DMS 273 (cell line): ENCODE measurements at regions not wholly inside any gene's neighbourhood (a gene's known extent, or its start where the extent isn't known, plus 50 kb on each side); places are given as distances from the start of the nearest gene placed in this dataset.

Experiments used
- DNase-seq: peaks from one replicate; lab custom pipeline; 2025; ENCODE audit not compliant: unreplicated experiment; lab: John Stamatoyannopoulos, UW

DNA sequence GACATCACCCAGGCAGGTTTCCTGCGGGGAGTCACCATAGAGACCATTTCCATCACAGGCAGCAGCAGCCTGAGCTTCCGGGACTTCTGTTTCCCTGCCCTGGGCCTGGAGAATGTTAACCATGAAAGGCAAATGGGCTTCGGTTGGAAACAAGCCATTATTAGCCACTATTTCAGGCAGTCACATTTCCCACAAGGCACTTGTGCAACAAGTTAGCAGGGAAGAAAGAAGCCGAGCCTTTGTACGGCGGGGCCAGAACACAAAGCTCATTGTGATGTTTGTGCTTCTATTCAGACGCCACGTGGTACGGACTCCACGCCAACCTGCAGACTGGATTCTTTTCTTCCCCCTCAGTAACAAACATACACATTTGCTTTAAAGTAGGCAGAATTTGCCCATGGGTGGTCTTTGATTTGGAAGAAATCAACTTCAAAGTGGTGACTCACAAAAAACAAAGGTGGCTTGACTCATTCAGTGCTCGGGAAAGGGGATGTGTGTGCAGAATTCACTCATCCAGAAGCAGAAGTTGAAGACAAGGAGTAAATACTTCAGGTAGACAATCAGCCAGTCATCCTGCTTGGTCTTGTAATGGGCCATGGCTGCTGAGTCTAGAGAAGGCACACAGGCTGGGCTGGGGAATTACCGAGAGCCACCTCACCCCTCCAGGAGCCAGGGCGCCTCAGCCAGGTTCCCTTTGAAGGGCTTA lies 154.2 kb upstream of the PRMT8 start:
- no peak for DNase-seq

DNA sequence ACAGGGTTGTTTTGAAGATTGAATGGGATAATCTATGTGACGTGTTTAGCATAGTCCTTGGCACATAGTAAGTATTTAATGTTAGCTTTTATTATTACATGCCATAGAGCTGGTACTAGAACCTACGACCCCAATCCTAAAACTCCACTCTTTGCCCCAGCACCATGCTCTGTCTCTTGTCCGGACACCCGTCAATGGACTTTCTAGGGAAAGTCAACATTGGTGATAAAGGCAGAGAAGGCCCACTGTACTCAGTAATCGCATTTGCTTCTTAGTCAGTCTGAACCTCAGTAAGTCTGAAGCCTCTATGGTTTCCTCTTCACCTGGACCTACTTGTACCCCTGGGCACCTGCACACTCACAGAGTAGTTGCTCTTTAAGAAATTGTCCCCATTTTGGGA lies 153.1 kb upstream of the PRMT8 start:
- DNase-seq = no peak

DNA sequence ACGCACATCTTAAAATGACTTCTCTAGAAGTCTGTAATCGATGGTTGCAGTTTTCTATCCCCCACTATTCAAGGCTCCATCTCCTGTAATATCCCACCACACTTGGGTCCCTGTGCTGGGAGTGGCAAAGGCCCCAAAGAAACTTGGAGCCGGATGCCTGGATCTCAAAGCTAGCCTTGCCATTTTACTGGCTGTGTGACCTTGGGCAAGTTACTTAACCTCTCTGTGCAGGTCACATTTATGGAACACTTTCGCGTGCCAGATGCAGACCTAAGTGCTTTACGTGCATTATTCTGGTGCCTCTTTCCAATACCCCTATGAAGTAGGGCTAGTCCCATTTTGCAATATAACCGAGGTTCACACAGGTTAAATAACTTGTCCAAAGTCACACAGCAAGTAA lies 151.8 kb upstream of the PRMT8 start:
- DNase-seq = no peak

DNA sequence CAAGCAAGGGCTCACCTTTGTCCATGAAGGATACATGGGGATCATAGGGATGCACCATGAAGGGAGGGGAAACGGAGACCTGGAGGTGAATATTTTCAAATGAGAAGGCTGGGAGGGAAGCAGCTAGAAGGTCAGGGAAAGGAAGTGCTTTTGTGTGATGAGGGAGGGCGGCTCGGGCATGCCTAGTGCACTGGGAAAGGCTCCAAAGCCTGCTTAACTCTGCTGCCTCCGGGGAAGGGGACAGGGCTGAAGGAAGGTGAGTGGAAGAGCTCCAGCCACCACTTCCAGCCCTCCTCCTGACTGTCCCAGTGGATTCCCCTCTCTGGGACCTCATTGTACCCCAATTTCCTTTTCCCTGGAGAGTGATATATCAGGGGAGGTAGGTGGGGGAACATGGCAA lies 149.4 kb upstream of the PRMT8 start:
- DNase-seq = peak; percentile 1

DNA sequence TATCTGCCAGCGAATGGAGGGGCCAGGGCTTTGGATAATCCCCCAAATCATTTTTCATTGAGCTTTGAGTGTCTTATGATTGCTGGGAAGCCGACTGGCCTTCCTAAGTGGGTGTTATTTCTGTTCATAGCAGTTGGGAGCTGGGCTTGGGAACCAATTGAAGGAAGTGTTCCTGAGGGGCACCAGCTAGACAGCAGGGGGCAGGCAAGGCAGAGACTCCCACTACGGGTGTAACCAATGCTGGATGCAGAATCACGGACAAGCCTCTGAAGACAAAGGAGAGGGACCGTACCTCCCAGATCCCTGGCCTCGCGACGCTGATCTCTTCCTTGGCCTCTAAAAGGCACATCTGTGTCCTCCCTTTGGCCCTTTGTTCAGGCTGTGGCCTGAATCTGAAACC lies 149.0 kb upstream of the PRMT8 start:
- peak; percentile 52 for DNase-seq

DNA sequence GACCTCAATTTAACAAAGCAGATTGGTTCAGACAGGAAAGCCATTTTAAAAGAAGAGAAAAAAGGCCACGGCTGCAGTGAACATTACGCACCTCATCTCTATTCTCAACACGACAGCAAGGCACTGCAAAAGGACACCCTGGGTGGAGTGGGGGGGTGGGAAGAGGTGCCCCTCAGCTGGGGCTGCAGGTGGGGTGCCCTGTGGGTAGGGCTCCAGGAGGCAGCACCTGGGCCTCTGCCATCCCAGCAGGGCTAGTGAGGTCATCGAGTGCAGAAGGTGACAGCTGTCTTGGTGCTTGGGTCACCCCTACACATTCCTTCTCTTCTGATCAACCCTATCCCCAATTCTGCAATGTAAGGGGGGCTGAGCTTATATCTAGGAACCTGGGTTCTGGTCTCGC lies 142.9 kb upstream of the PRMT8 start:
- no peak for DNase-seq

DNA sequence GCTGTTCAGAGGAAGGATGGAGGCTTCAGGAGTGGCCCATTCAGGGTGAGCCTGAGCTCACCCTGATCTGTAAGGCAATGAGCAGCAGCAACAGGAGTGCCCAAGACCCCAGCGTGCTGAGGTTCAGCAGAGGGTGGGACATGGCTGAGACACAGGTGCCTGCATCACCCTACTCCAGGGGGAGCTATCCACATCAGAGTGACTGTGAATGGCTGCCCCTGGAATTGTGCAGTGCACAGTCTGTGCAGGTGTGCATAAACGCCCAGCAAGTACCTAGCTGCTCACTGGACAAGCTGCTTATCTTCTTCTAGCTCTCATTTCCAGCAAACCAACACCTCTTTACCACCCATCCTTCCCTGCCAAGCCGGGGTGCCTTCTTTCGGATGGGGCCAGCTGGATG lies 140.6 kb upstream of the PRMT8 start:
- no peak for DNase-seq

DNA sequence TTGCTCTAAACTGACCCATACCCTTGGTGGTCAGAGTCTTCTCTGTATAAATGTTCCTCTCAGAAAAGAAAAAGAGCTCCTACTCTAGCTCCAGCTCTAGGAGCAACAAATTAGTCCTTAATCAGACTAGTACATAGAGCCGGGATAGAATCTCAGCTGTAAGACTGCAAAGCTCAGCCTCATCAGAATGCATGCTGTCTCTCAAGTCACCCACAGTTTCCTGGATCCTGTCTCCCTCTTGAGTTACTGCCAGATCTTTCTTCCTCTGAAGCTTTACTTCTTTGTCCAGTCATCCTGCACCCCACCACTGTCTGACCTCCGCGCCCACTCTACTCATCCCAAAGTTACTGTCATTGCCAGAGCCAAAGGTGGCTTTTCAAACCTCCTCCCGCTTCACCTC lies 139.3 kb upstream of the PRMT8 start:
- DNase-seq = no peak

DNA sequence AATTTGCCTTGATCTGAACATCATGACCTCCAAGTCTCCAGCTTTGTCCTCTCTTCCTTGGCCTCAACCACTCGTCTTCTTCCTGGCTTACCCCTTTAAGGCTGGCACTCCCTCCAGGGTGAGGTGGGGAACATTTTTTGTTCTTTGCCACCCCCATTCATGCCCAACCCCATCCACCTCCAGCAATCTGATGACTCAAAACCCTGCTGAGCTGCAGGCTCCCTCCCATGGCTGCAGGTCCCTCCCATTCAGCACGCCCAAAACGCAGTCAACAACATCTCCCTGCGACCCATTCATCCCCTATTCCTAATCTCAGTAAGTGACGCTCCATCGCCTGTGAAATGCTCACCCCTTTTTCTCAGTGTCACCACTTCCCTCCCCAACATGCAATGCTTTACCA lies 138.8 kb upstream of the PRMT8 start:
- no peak for DNase-seq

DNA sequence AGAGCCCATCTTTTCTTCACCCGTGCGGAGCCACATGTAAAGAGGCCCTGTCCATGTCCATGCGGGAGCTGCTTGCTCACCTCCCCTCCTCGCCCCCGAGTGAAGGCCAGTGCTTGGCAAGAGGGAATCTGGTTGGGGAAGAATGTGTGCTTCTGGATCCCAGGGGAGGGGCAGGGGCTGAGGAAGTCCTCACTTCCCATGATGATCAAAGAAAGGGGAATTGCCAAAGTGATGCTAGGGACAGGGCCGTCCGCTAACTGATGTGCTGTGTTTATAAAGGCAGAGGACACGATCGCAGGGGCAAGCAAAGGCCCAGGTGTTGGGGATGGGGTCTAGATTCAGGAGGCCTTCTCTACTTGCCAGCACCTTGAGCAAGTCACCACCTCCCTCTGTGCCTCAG lies 137.4 kb upstream of the PRMT8 start:
- no peak for DNase-seq

DNA sequence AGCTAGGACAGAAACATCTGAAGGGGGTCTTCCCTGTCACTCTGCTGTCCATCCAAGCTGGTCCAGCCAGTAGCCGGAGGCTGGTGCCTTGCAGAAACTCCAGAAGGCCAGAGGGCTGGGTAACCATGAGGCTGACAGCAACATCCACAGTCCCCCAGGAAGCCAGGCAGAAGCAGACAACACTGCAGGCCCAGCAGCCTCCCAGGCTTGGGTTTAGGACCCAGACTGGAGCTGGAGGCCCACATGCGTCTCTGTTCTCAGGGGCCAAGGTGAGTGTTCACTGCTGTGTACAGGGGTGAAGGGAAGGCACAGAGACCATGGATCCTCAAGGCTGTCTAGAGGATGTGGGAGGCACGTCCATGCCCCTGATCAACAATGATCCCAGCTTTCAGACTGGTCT lies 136.4 kb upstream of the PRMT8 start:
- DNase-seq = no peak

DNA sequence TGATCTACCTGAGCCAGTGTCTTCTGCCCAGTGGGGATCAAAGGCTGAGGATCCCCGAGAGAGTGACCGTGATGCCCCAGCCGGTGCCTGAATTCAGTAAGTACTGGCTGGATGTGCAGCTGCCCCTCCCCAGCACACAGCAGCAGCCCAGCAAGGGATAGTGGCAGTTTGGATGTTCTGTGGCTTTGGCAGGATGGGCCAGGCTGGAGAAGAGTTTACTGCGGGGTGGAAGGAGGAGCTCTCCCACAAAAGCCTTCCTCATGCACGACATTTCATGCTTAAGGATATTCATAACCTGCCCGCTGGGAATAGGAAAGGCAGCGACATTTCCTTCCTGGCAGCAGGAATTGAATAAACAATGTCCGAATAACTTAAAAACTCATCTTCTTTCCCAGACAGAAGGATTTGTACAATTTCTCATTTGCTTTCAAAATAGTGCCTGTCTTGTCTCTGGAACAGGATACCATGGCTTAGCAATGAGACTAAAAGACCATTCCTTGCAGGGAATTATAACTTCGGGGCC lies 135.6 kb upstream of the PRMT8 start:
- DNase-seq = no peak

DNA sequence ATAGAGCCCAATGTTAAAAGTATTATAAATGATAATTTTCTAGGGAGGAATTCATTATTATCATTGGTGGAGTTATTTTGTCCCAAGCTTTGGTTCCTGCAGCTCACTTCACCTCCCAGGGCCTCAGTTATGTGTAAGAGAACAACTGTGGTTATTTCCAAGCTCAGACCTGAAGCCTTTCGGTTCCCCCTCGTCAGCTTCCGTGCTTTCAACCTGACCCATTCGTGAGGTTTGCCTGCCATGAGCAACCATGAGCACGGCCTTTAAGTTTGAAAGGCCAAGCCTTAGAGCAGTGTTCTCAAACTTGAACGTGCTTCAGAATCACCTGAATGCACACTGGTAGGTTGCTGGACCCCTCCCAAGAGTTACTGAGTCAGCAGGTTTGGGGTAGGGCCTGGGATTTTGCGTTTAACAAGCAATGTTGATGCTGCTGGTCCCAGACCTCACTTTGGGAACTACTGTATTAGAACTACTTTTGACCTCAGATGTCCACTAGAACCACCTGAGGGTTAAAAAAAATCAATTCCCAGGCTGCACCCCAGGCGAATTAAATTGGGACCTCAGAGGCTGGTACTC lies 133.0 kb upstream of the PRMT8 start:
- no peak for DNase-seq

DNA sequence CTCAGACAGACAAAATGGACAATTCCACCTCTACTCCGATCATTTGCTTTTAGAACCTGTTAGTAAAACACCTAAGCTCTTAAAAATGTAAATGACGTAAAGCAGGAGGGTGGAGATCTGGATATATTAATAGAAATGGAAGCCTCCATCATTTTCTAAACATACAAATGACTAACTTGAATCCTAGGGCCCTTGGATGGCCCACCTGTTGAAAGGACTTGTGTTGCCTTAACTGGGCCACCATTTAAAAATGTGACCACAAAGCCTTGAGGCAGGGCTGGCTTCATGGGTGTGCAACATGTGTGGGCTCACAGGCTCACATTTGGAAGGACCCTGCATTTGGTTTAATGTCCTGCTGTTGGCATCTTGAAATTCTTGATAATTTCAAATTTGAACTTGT lies 131.5 kb upstream of the PRMT8 start:
- DNase-seq = no peak

DNA sequence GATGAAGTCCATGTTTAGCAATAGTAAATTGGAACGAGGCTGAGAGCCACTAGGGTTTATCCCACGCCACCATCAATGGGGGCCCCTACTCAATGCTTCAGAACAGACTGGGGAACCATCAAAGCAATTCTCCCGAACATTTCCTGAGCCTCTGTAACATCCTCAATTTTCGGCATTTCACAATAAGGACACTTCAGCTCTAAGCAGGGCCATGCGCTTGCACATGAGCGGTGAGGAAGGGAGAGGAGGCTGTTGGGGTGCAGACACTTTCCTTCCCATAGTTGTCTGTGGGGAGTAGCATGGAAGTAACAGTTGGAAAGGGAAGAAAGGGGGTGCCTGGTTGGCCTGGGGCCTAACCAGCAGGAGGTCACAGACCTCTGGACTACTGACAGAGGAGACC lies 129.9 kb upstream of the PRMT8 start:
- no peak for DNase-seq

DNA sequence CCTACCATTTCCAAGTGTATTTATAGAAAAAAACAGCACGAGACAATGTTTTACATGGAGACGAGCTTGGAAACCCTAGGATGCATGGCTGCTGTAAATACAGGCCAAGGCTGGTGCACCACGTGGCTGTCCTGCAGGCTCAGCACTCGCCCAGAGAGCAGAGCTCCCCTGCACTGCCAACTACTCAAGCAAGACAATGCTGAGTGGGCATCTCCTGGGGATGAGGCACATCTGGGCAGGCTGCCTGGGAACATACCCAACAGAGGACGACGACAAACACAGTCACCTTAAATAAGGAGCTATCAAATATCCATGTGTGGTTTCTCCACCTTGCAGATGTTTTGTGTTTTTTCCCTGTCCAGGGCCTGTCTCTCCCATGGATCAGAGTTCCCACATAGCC lies 128.3 kb upstream of the PRMT8 start:
- DNase-seq = no peak

DNA sequence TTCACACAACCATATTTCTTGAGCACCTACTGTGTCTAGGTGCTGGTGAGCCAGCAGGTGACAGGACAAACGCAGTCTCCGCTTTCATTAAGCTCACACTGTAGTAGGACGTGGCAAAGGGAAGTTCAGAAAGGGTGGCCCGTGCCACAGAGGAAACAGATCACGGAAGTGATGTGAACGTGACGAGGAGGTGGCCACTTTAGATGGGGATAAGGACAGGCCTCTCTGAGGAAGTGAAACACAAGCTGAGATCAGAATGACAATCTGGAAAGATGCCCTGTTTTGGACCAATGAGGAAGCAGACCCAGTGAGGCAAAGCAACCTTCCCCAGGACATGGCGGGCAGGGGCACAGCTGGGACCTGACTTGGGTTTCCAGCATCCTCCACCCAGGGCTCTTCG lies 127.4 kb upstream of the PRMT8 start:
- no peak for DNase-seq

DNA sequence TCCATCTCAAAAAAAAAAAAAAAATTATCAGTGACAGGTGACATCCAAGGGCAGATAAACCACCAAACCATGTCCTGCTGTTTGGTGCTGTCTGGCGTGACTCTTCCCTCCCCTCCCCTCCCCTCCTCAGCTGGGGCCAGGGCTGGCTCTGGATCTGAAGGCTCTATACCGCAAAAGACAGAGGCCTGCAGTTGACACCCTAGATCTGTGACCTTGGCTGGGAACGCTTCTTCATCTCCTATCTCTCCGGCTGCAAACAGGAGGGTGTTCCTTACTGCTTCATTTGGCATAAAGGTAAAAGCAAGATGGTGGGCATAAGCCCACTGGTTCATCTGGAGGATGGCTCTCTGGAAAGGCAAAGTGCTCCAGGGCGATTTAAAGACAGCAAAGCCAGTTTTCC lies 126.8 kb upstream of the PRMT8 start:
- DNase-seq = no peak

DNA sequence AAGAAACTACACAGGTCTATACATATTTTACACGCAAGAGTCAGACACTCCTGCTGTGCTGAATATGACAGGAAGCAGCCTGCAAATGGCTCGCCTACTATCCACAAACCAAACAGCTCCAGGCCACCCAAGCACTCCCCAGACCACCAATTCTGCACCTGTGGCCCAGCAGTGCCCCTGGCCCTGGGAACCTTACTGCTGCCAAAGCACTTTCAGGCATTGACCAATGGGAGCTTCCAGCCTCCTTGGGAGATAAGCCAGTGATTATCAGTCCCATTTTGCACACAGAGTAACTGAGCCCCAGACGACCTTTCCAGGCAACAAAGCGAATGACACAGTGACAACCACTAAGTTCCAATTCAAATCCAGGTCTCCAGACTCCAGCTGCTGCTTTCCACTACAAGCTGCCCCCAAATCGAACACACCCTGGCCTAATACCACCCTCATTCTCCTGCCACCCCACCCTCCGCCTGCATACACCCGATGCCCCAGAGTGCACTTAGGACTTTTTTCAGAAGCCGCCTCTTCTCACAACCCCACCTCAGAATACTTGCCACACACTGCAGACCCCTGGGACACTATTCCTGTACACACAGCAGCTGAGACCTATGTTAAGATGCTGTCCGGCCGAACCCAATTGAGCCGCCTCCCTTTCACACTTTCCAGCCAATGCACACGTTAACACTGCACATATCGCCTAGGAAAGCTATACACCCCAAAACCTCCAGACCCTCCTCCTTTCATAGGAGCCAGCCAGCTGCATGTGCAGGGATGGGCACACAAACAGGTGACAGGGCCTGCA lies 126.1 kb upstream of the PRMT8 start:
- no peak for DNase-seq

DNA sequence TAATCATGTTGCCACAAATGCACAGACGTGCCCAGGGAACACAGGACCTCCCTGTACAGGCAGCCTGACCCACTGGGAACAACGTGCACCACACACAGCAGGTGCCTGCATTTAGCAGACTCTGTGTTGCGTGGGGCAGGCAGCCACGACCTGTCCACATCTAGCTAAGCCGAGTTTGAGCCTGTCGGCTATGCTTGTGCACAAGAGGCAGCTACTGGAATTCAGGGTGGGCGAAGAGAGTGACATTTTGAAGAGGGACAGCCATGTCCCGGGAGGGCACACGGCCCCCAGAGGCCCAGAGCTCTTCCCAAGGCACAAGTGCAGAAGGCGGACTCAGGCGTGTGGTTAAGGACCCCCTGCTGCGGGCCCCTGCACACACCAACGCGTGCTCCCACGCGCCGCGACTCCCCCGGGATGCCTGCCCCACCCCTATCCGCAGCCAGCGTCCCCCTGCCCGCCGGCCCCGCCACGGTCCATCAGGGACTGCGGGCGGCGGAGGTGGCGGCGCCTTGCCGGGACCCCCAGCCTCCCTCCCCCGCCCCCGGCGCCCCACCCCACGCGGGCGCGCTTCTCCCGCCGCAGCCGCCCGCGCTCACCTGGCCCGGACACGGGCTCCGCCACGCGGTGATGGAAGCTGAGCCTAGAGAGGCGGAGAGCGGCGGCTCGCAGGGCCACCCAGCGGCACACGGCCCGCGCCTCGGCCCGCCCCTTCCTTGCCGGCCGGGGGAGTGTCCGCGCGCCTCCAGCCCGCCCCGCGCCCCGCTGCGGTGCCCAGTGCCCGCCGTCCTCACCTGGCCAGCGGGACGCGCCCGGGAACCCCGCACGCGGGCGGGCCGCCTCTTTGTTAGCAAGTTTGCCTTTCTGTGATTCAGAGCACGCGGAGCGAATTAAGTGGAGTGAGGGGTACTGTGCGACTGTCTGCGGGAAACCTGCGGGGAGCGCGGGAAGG lies 125.3 kb upstream of the PRMT8 start:
- peak; percentile 40 for DNase-seq

DNA sequence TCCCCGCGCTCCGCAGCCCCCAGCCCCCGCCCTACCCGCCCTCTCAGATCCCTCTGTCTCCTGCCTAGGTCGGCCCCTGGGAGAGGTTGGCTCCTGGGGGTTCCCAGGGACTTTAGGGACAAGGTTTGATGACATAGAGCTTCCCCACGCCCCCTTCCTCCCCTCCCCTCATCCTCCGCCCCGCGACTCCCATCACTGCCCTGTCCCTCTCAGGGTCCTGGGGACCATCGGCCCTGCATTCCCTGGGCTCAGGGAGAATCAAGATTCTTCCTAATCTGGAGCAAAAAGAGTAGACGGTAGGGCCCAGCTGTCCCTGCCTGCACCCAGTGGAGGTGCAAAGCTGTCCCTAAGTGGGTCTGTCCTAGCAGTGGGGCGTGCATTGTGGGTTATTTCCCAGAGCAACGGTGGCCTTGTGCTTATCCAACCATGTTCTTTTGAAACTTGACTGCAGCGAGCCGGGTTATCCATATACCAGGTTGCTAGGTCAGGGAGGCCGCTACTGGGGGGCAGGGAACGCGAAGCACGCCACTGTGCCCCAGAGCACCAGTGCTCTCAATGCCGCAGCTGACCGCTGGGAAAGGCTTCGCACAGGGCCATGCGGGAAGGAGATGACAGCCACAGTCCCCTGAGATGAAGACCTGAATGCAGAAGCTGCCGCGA lies 124.4 kb upstream of the PRMT8 start:
- DNase-seq = no peak
